GM21717 (cell line): ENCODE measurements at regions not wholly inside any gene's neighbourhood (a gene's known extent, or its start where the extent isn't known, plus 50 kb on each side); places are given as distances from the start of the nearest gene placed in this dataset.
"Not testable (repeated sequence)": the region's sequence is repeated elsewhere in the genome, so short reads cannot be mapped to it uniquely, and the experiment has no call there.

Experiments
- ATAC-seq: cut with Tn5 transposase; IDR thresholded peaks from one replicate; pipeline ENCODE4 v1.9.1; 2021; ENCODE audit warnings: mild to moderate bottlenecking, moderate library complexity; ENCODE audit not compliant: unreplicated experiment

- ATAC-seq: no peak
These were observed 103.6 kb upstream of the RNU6-1 start for GRCh38 chr15:67943475-67943874.

GRCh38 chr15:67944010-67944641 is 104.3 kb upstream of the RNU6-1 start:
- ATAC-seq: no peak

- ATAC-seq: no peak
These were observed 105.3 kb upstream of the RNU6-1 start for GRCh38 chr15:67945131-67945530.

GRCh38 chr15:67945951-67946700 is 106.3 kb upstream of the RNU6-1 start:
- ATAC-seq: no peak

DNA sequence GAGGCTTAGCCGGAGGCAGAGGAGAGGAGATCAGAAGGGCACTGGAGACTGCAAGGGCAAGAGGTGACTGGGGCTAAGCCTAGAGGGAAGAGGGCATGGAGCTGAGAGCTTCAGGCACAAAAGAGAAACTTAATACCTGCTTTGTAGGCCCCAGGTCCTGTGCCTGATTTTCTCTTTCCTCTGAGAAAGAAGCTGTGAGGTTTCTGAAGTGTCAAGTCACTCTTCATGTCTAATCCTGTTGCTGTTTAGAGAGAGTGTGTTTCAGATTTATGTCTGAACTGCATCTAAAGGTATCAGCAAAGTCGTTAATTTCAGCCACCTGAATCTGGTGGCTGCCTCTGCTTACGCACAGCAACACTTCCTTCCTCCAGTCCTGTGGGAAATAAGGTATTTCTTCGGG is 106.9 kb upstream of the RNU6-1 start:
- ATAC-seq: no peak

DNA sequence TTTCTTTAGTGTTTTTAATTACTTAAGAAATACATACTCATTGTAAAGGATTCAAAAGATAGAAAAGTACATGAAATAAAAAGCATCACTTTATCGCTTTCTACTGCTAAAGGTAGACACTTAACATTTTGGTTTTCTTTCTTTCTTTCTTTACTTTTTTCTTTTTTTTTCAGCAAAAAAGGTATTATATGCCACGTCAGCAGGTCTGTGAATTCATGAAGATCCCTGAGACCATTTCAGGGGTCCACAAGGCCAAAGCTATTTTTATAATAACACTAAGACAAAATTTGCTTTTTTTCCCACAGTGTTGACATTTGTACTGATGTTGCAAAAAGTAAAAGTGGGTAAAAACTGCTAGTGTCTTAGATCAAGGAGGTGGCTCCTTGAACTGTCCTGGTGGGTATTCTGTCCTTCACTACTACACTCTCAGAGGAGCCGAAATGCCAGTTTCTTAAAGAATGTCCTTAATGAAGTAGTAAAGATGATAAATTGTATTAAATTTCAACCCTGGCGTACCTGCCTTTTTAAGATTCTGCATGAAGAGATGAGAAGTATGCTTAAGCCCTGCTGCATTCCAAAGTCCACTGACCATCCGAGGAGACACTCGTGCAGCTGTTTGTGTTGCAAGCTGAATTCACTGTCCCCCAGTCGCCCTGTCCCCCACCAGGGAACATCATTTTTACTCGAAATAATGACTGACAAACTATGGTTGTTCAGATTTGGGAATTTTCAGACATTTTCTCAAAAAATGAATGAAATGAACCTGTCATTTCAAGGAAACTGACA is 106.7 kb upstream of the PIAS1 start:
- ATAC-seq: no peak

GRCh38 chr15:67948215-67948614 is 105.9 kb upstream of the PIAS1 start:
- ATAC-seq: no peak

- ATAC-seq: not testable (repeated sequence)
These were observed 102.9 kb upstream of the PIAS1 start for GRCh38 chr15:67951187-67951586.

- ATAC-seq: no peak
These were observed 100.8 kb upstream of the PIAS1 start for GRCh38 chr15:67953299-67953698.

DNA sequence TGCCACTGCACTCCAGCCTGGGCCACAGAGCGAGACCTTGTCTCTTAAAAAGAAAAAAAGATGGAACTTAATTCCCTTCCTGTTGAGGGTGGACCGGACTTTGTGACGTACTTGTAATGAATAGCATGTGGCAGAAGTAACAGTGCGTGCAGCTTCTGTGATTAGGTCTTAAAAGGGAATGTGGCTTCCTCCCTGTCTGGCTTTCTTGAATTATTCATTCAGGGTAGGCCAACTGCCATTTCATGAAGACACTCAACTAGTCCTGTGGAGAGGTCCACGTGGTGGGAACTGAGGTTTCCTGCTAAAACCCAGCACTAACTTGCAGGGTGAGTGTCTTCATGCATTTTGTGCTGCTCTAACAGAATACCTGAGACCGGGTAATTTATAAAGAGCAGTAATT is 98.9 kb upstream of the PIAS1 start:
- ATAC-seq: no peak

GRCh38 chr15:67957435-67958132 is 96.5 kb upstream of the PIAS1 start:
- no peak for ATAC-seq

DNA sequence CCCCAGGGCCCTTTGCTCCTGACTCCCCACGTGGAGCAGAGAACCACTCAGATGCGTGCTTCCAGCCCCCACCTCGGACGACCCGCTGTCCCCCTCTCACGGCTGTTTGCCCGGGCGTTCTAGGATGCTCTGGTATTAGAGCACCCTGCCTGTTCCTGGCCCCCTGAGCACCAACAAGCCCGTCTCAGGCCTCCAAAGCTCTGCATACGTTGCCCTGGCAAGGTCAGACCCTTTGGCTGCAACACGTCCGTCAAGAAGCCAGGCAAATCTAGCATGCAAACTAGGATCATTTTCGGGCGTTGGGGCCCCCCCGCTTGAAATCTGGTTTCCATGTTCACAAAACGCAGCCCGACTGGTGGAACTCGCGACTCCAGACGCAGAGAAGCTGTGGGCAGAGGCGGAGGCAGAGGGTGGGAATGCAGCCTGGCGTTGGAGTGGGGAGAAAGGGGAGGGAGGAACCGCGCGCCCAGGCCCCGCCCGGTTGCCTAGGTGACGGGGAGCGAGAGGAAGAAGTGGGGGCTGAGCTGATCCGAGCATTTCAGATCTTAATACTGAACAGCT is 86.2 kb upstream of the PIAS1 start:
- ATAC-seq: no peak

GRCh38 chr15:67968564-67968963 is 85.6 kb upstream of the PIAS1 start:
- no peak for ATAC-seq

GRCh38 chr15:67968966-67969365 is 85.1 kb upstream of the PIAS1 start:
- no peak for ATAC-seq

DNA sequence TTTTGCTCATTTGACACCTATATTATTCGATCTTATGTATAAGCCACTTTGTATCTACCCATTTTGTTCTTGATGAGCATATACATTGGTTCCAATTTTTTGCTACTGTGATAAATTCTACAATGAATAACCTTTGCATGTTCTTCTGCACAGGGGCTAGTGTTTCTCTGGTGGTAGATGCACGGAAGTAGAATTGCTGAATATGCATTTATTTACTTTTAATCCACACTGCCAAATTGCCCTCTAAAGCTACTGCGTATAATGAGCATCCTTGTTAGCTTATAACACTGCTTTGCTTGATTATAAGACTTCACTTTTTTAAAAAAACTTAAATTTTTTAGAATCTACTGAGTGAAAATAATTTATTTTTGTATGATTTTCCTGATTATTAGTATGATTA is 84.2 kb upstream of the PIAS1 start:
- no peak for ATAC-seq

DNA sequence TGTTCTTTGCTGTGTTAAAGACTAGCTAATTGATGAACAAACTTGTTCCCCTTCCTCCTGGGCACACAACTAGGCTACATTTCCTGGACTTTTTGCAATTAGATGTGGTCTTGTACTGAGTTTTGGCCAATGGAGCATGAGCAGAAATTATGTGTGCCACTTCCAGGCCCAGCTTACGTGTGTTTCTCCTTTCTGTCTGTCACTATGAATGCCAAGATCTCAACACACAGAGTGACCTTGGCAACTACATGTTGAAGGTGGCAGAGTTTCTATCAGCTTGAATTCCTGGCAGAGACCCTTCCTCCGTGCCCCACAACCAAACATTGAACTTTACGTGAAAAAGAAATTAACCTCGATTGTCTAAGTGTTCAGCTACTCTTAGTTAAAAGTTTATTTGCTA is 81.7 kb upstream of the PIAS1 start:
- ATAC-seq: no peak

GRCh38 chr15:67973846-67974245 is 80.3 kb upstream of the PIAS1 start:
- ATAC-seq: no peak

GRCh38 chr15:67976506-67977073 is 77.5 kb upstream of the PIAS1 start:
- ATAC-seq: no peak

DNA sequence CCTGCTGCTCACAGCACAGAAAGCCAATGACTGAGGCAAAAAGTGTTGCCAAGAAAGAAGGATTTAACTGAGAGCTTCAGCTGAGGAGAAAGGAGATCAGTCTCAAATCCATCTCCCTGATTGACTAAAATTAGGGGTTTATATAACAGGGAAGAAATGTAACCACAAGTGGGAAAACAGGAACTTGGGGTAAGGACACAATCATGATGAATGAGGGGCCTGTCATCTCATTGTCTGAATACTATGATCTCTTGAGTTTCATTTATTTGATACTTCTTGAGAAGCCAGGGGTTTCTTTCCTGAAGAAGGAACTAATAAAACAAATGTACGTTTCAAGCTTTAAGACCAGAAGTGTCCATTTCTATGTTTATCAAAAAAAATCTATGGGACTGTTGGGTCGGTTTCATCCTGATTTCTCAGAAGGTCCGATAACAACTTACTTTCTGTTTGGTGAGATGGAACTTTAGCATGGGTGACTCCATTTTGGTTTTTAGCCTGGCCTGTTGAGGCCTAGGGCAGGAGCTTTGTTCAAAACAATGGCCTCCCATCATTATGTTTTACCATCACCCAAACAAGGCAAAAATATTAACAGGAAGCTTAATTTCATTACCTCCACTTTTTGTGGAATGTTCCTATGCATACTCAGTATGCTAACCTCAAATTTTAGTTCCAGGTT is 76.6 kb upstream of the PIAS1 start:
- no peak for ATAC-seq

DNA sequence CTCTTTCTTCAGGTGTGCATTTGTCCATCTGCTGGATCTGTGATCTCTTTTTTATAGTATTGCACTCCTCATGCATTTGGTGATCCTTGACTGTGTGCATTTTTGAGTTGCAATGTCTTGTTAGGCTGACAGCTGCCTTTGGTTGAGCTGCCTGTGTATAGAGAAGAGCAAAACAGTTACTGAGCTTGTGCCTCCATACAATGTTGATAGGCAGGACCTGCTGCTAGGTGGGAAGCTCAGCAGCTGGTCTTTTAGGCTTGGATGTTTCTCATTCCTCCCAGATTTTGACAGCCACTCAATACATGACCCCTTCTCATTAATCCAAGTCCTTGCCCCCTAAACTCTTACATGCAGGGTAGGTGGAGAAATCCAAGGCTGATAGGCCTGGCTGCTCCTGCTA is 74.8 kb upstream of the PIAS1 start:
- no peak for ATAC-seq
